ENCODE measurements at regions not wholly inside any gene's neighbourhood (a gene's known extent, or its start where the extent isn't known, plus 50 kb on each side); places are given as distances from the start of the nearest gene placed in this dataset.
"Not testable (repeated sequence)": the region's sequence is repeated elsewhere in the genome, so short reads cannot be mapped to it uniquely, and the experiment has no call there.

GRCh38 chr12:20144341-20144740 is 224.0 kb upstream of the PDE3A start:
- Mint-ChIP-seq H3K4me3 (ENCODE audit: unreplicated experiment) (no peak overlapping the region), H3K27ac (ENCODE audit: unreplicated experiment) (no peak overlapping the region), H3K36me3 (ENCODE audit: low read depth, unreplicated experiment) (no peaks in the 10 kb centered on the region), H3K27me3 (ENCODE audit: unreplicated experiment) (no peaks in the 10 kb centered on the region), H3K4me1 (ENCODE audit: unreplicated experiment) (no peaks in the 10 kb centered on the region), H3K9me3 (ENCODE audit: unreplicated experiment) (no peaks in the 10 kb centered on the region)
- TF ChIP-seq CTCF (IDR thresholded peaks at IDR 0.05; ENCODE audit: unreplicated experiment), result no peak
- no peak for DNase-seq (ENCODE audit: low spot score)

GRCh38 chr12:20148241-20148640 is 220.1 kb upstream of the PDE3A start:
- H3K4me3 Mint-ChIP-seq (ENCODE audit: unreplicated experiment), result no peak overlapping the region
- H3K27me3 Mint-ChIP-seq (ENCODE audit: unreplicated experiment), result no peaks in the 10 kb centered on the region
- no peaks in the 10 kb centered on the region for H3K4me1 Mint-ChIP-seq (ENCODE audit: unreplicated experiment)
- H3K27ac Mint-ChIP-seq (ENCODE audit: unreplicated experiment), result no peak overlapping the region
- TF ChIP-seq CTCF (IDR thresholded peaks at IDR 0.05; ENCODE audit: unreplicated experiment), result no peak
- H3K9me3 Mint-ChIP-seq (ENCODE audit: unreplicated experiment), result no peaks in the 10 kb centered on the region
- no peaks in the 10 kb centered on the region for H3K36me3 Mint-ChIP-seq (ENCODE audit: low read depth, unreplicated experiment)
- DNase-seq (ENCODE audit: low spot score), result no peak

GRCh38 chr12:20150835-20151422 is 217.4 kb upstream of the PDE3A start:
- no peaks in the 10 kb centered on the region for H3K9me3 Mint-ChIP-seq (ENCODE audit: unreplicated experiment)
- no peak for TF ChIP-seq CTCF (IDR thresholded peaks at IDR 0.05; ENCODE audit: unreplicated experiment)
- H3K27me3 Mint-ChIP-seq (ENCODE audit: unreplicated experiment), result no peaks in the 10 kb centered on the region
- DNase-seq (ENCODE audit: low spot score), result no peak
- no peak overlapping the region for H3K27ac Mint-ChIP-seq (ENCODE audit: unreplicated experiment)
- H3K4me1 Mint-ChIP-seq (ENCODE audit: unreplicated experiment), result no peaks in the 10 kb centered on the region
- H3K4me3 Mint-ChIP-seq (ENCODE audit: unreplicated experiment), result no peak overlapping the region
- no peaks in the 10 kb centered on the region for H3K36me3 Mint-ChIP-seq (ENCODE audit: low read depth, unreplicated experiment)

GRCh38 chr12:20154052-20154451 is 214.3 kb upstream of the PDE3A start:
- TF ChIP-seq CTCF (IDR thresholded peaks at IDR 0.05; ENCODE audit: unreplicated experiment), result no peak
- DNase-seq (ENCODE audit: low spot score), result no peak
- Mint-ChIP-seq H3K4me1 (ENCODE audit: unreplicated experiment) (no peaks in the 10 kb centered on the region), H3K36me3 (ENCODE audit: low read depth, unreplicated experiment) (no peaks in the 10 kb centered on the region), H3K4me3 (ENCODE audit: unreplicated experiment) (no peak overlapping the region), H3K27ac (ENCODE audit: unreplicated experiment) (no peak overlapping the region), H3K27me3 (ENCODE audit: unreplicated experiment) (no peaks in the 10 kb centered on the region), H3K9me3 (ENCODE audit: unreplicated experiment) (no peaks in the 10 kb centered on the region)

- Mint-ChIP-seq H3K4me1 (ENCODE audit: unreplicated experiment) (no peaks in the 10 kb centered on the region), H3K27me3 (ENCODE audit: unreplicated experiment) (no peaks in the 10 kb centered on the region), H3K27ac (ENCODE audit: unreplicated experiment) (no peak overlapping the region), H3K36me3 (ENCODE audit: low read depth, unreplicated experiment) (no peaks in the 10 kb centered on the region), H3K4me3 (ENCODE audit: unreplicated experiment) (no peak overlapping the region), H3K9me3 (ENCODE audit: unreplicated experiment) (no peaks in the 10 kb centered on the region)
- DNase-seq (ENCODE audit: low spot score), result no peak
- TF ChIP-seq CTCF (IDR thresholded peaks at IDR 0.05; ENCODE audit: unreplicated experiment), result no peak
Observed at GRCh38 chr12:20155374-20155773, 213.0 kb upstream of the PDE3A start.

- not testable (repeated sequence) for H3K9me3 Mint-ChIP-seq (ENCODE audit: unreplicated experiment); H3K4me1 Mint-ChIP-seq (ENCODE audit: unreplicated experiment); H3K27ac Mint-ChIP-seq (ENCODE audit: unreplicated experiment); H3K36me3 Mint-ChIP-seq (ENCODE audit: low read depth, unreplicated experiment); DNase-seq (ENCODE audit: low spot score); H3K4me3 Mint-ChIP-seq (ENCODE audit: unreplicated experiment); H3K27me3 Mint-ChIP-seq (ENCODE audit: unreplicated experiment)
Observed at GRCh38 chr12:20160899-20161298, 207.4 kb upstream of the PDE3A start.
